HG03439 (cell line): ENCODE measurements at regions not wholly inside any gene's neighbourhood (a gene's known extent, or its start where the extent isn't known, plus 50 kb on each side); places are given as distances from the start of the nearest gene placed in this dataset.
A peak's percentile ranks its signal among the peaks of the same experiment; 100 is the strongest.
"Not testable (repeated sequence)": the region's sequence is repeated elsewhere in the genome, so short reads cannot be mapped to it uniquely, and the experiment has no call there.

Experiments
- ATAC-seq: cut with Tn5 transposase; IDR thresholded peaks from one replicate; pipeline ENCODE4 v1.9.1; 2021; ENCODE audit warnings: mild to moderate bottlenecking, moderate library complexity; ENCODE audit not compliant: unreplicated experiment

GRCh38 chr4:120211408-120212015 lies 144.9 kb upstream of the MAD2L1 start:
- ATAC-seq = no peak

- ATAC-seq = no peak
These were observed 143.1 kb upstream of the MAD2L1 start for GRCh38 chr4:120209706-120210105.

- no peak for ATAC-seq
These were observed 140.4 kb upstream of the MAD2L1 start for GRCh38 chr4:120207021-120207420.

GRCh38 chr4:120202222-120202621 lies 135.6 kb upstream of the MAD2L1 start:
- ATAC-seq = no peak

- ATAC-seq = not testable (repeated sequence)
These were observed 134.0 kb upstream of the MAD2L1 start for GRCh38 chr4:120200573-120201110.

GRCh38 chr4:120198411-120198810 lies 131.8 kb upstream of the MAD2L1 start:
- ATAC-seq = no peak

GRCh38 chr4:120177603-120178002 lies 111.0 kb upstream of the MAD2L1 start:
- ATAC-seq = no peak

GRCh38 chr4:120175272-120175671 lies 108.6 kb upstream of the MAD2L1 start:
- no peak for ATAC-seq

- ATAC-seq = no peak
These were observed 97.2 kb upstream of the MAD2L1 start for GRCh38 chr4:120163895-120164294.

- no peak for ATAC-seq
These were observed 92.3 kb upstream of the MAD2L1 start for GRCh38 chr4:120158841-120159463.

GRCh38 chr4:120158046-120158445 lies 91.4 kb upstream of the MAD2L1 start:
- ATAC-seq = no peak

GRCh38 chr4:120156120-120156718 lies 89.6 kb upstream of the MAD2L1 start:
- ATAC-seq = peak; percentile 77

GRCh38 chr4:120155287-120155686 lies 88.6 kb upstream of the MAD2L1 start:
- no peak for ATAC-seq

- ATAC-seq = no peak
These were observed 78.0 kb upstream of the MAD2L1 start for GRCh38 chr4:120144634-120145033.

GRCh38 chr4:120144041-120144440 lies 77.4 kb upstream of the MAD2L1 start:
- ATAC-seq = no peak

- ATAC-seq = no peak
These were observed 72.7 kb upstream of the MAD2L1 start for GRCh38 chr4:120139392-120139791.

GRCh38 chr4:120132935-120133334 lies 66.3 kb upstream of the MAD2L1 start:
- no peak for ATAC-seq

GRCh38 chr4:120130786-120131185 lies 64.1 kb upstream of the MAD2L1 start:
- ATAC-seq = no peak
